ENCODE measurements at regions not wholly inside any gene's neighbourhood (a gene's known extent, or its start where the extent isn't known, plus 50 kb on each side); places are given as distances from the start of the nearest gene placed in this dataset.

- Histone ChIP-seq H4K8ac (ENCODE audit: extremely low read depth, insufficient read depth, low read length) (no peak overlapping the region), H3K27me3 (replicated peaks in 1 of 4; ENCODE audit: control insufficient read depth in 3 of 4, extremely low read depth in 1 of 4, insufficient read depth in 3 of 4, low read length in 3 of 4) (no peaks in the 10 kb centered on the region), H3K79me2 (ENCODE audit: control insufficient read depth in 1 of 2, insufficient read depth in 2 of 2, low read length in 2 of 2) (no peaks in the 10 kb centered on the region), H2AFZ (ENCODE audit: low read length) (peak overlapping the region; percentile 95), H3K36me3 (ENCODE audit: control insufficient read depth in 2 of 4, insufficient read depth in 4 of 4, low read length in 3 of 4) (no peaks in the 10 kb centered on the region), H3K79me1 (ENCODE audit: low read depth, low read length) (no peaks in the 10 kb centered on the region), H3K27ac (ENCODE audit: low read depth, low read length) (no peak overlapping the region), H3K23me2 (ENCODE audit: low read depth, low read length) (no peaks in the 10 kb centered on the region), H3K14ac (ENCODE audit: insufficient read length) (no peak overlapping the region), H4K91ac (replicated peaks; ENCODE audit: insufficient read length, low read length) (no peak overlapping the region), H3K9me3 (ENCODE audit: insufficient read depth in 2 of 2, low read depth in 1 of 2, low read length in 1 of 2) (no peaks in the 10 kb centered on the region), H2BK120ac (replicated peaks; ENCODE audit: low read depth, low read length) (no peak overlapping the region), H4K5ac (ENCODE audit: insufficient read length, low read depth, low read length) (no peak overlapping the region), H3K23ac (ENCODE audit: insufficient read length) (no peak overlapping the region), H3K4me2 (ENCODE audit: insufficient read depth in 1 of 2, low read depth in 2 of 2, low read length in 2 of 2) (no peak overlapping the region), H3K18ac (ENCODE audit: extremely low read depth, low read length) (0 out of 2 replicates have a peak overlapping the region, but pooled peaks have one; percentile 29), H4K20me1 (replicated peaks in 1 of 2; ENCODE audit: control insufficient read depth in 1 of 2, insufficient read depth in 2 of 2, low read length in 2 of 2) (no peaks in the 10 kb centered on the region), H2BK20ac (ENCODE audit: low read length) (0 out of 2 replicates have a peak overlapping the region, but pooled peaks have one; percentile 15), H2BK5ac (ENCODE audit: low read depth, low read length) (no peak overlapping the region), H3K4me1 (replicated peaks in 1 of 4; ENCODE audit: control insufficient read depth in 3 of 4, insufficient read depth in 4 of 4, low read length in 3 of 4) (peaks cover 0 to 3% (median 1%) of the 10 kb centered on the region in 4 experiments; a peak in 1 of 7 replicates), H3K4me3 (ENCODE audit: extremely low read depth in 1 of 4, insufficient read depth in 2 of 4, low read depth in 3 of 4, low read length in 4 of 4) (no peak overlapping the region), H2BK15ac (ENCODE audit: low read length) (no peak overlapping the region), H3K9ac (replicated peaks in 1 of 4; ENCODE audit: extremely low read depth in 1 of 4, low read depth in 3 of 4, low read length in 3 of 4) (no peak overlapping the region), H2AK5ac (ENCODE audit: low read depth, low read length) (no peak overlapping the region), H3K4ac (replicated peaks; ENCODE audit: insufficient read length, low read depth, low read length) (no peak overlapping the region), H3K56ac (replicated peaks; ENCODE audit: insufficient read length, low read depth, low read length) (no peak overlapping the region), H2BK12ac (ENCODE audit: low read depth, low read length) (peak overlapping the region; percentile 30; the same call in 1 of the 2 replicates)
- ChIA-PET CTCF (ENCODE audit: partially characterized antibody) (no interaction called here), POLR2A (ENCODE audit: partially characterized antibody) (no interaction called here)
- FAIRE-seq (no peak), DNase-seq (ENCODE audit: low read depth in 1 of 2, low spot score in 2 of 2) (no peak)
- TF ChIP-seq NRF1 (IDR thresholded peaks at IDR 0.05; ENCODE audit: low read depth, low read length) (no peak), BCL11A (IDR thresholded peaks at IDR 0.05; ENCODE audit: low read depth in 2 of 2, low read length in 2 of 2) (no peak), BACH1 (IDR thresholded peaks at IDR 0.05; ENCODE audit: low read length) (no peak), SAP30 (IDR thresholded peaks at IDR 0.05; ENCODE audit: insufficient read depth, insufficient replicate concordance, low read length) (no peak), CEBPB (IDR thresholded peaks at IDR 0.05; ENCODE audit: low read depth, low read length) (peak; percentile 60; the same call in 1 of the 2 replicates), SIN3A (conservative IDR thresholded peaks at IDR 0.05 in 1 of 2, IDR thresholded peaks at IDR 0.05 in 1 of 2; ENCODE audit: low read depth in 1 of 2, low read length in 2 of 2) (no peak)
- TF ChIP-seq, protein P1, sequence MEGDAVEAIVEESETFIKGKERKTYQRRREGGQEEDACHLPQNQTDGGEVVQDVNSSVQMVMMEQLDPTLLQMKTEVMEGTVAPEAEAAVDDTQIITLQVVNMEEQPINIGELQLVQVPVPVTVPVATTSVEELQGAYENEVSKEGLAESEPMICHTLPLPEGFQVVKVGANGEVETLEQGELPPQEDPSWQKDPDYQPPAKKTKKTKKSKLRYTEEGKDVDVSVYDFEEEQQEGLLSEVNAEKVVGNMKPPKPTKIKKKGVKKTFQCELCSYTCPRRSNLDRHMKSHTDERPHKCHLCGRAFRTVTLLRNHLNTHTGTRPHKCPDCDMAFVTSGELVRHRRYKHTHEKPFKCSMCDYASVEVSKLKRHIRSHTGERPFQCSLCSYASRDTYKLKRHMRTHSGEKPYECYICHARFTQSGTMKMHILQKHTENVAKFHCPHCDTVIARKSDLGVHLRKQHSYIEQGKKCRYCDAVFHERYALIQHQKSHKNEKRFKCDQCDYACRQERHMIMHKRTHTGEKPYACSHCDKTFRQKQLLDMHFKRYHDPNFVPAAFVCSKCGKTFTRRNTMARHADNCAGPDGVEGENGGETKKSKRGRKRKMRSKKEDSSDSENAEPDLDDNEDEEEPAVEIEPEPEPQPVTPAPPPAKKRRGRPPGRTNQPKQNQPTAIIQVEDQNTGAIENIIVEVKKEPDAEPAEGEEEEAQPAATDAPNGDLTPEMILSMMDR (IDR thresholded peaks at IDR 0.05; ENCODE audit: control extremely low read depth in 1 of 3, insufficient read depth in 1 of 3, low read depth in 1 of 3, low read length in 3 of 3) = no peak
Measured at GRCh38 chr20:11296951-11297350, 620.7 kb upstream of the BTBD3 start.

Data from H1 (cell line).